Memory B cell (primary cell): ENCODE measurements at regions not wholly inside any gene's neighbourhood (a gene's known extent, or its start where the extent isn't known, plus 50 kb on each side); places are given as distances from the start of the nearest gene placed in this dataset.
"Not testable (repeated sequence)": the region's sequence is repeated elsewhere in the genome, so short reads cannot be mapped to it uniquely, and the experiment has no call there.

ENCODE experiments used
- ATAC-seq: fragments of 150-1000 bp; cut with Tn5 transposase; 2 replicates; pipeline ENCODE4 v1.10.0; 2021; ENCODE audit warnings: low read depth, mild to moderate bottlenecking, moderate library complexity
- DNase-seq, 2 donors: peaks; one replicate each; pipeline ENCODE4 v3.0.0; 2022; ENCODE audit warnings: low spot score in 2 of 2
- H3K27ac Mint-ChIP-seq: one replicate; pipeline ENCODE4 v1.8.0; 2022; ENCODE audit warnings: mild to moderate bottlenecking, moderate library complexity, mixed read lengths
- H3K27me3 Mint-ChIP-seq: one replicate; pipeline ENCODE4 v1.8.0; 2022; ENCODE audit warnings: mixed read lengths
- H3K36me3 Mint-ChIP-seq: one replicate; pipeline ENCODE4 v1.8.0; 2022; ENCODE audit warnings: mild to moderate bottlenecking, mixed read lengths
- H3K4me1 Mint-ChIP-seq: one replicate; pipeline ENCODE4 v1.8.0; 2022; ENCODE audit warnings: mixed read lengths
- H3K4me3 Mint-ChIP-seq: one replicate; pipeline ENCODE4 v1.8.0; 2022; ENCODE audit warnings: mild to moderate bottlenecking, moderate library complexity, mixed read lengths
- H3K9me3 Mint-ChIP-seq: one replicate; pipeline ENCODE4 v1.8.0; 2022; ENCODE audit warnings: mixed read lengths

GRCh38 chr17:63190821-63191370, 224.9 kb downstream of the TANC2 start:
- ATAC-seq (no peak), DNase-seq (no peak)
- H3K27me3 Mint-ChIP-seq = no peaks in the 10 kb centered on the region
- no peak overlapping the region for H3K4me3 Mint-ChIP-seq
- H3K4me1 Mint-ChIP-seq = peaks cover 32% of the 10 kb centered on the region
- H3K36me3 Mint-ChIP-seq = peaks cover 10% of the 10 kb centered on the region
- H3K9me3 Mint-ChIP-seq = peaks cover 5% of the 10 kb centered on the region
- H3K27ac Mint-ChIP-seq = no peak overlapping the region

- peak; percentile 94 for ATAC-seq
- Mint-ChIP-seq H3K9me3 (peaks cover 5% of the 10 kb centered on the region), H3K4me3 (peak overlapping the region; percentile 25)
These were observed 225.6 kb downstream of the TANC2 start for GRCh38 chr17:63191610-63192009.

GRCh38 chr17:63193827-63194226, 227.8 kb downstream of the TANC2 start:
- H3K36me3 Mint-ChIP-seq = peaks cover 7% of the 10 kb centered on the region
- H3K27ac Mint-ChIP-seq = peak overlapping the region; percentile 81
- peaks cover 2% of the 10 kb centered on the region for H3K9me3 Mint-ChIP-seq
- H3K4me3 Mint-ChIP-seq = no peak overlapping the region
- no peaks in the 10 kb centered on the region for H3K27me3 Mint-ChIP-seq
- peaks cover 34% of the 10 kb centered on the region for H3K4me1 Mint-ChIP-seq
- no peak for DNase-seq
- ATAC-seq = no peak

More at GRCh38 chr17:63191610-63192009, 225.6 kb downstream of the TANC2 start:
- Mint-ChIP-seq H3K27me3 (no peaks in the 10 kb centered on the region), H3K4me1 (peaks cover 33% of the 10 kb centered on the region), H3K27ac (peak overlapping the region; percentile 76), H3K36me3 (peaks cover 10% of the 10 kb centered on the region)
- peak in 1 of 2 donors; percentile 16 for DNase-seq

GRCh38 chr17:63196772-63197335, 230.8 kb downstream of the TANC2 start:
- peaks cover 2% of the 10 kb centered on the region for H3K9me3 Mint-ChIP-seq
- no peak overlapping the region for H3K4me3 Mint-ChIP-seq
- peak overlapping the region; percentile 10 for H3K27ac Mint-ChIP-seq
- ATAC-seq (peak; percentile 92), DNase-seq (no peak)
- no peaks in the 10 kb centered on the region for H3K27me3 Mint-ChIP-seq
- H3K4me1 Mint-ChIP-seq = peaks cover 21% of the 10 kb centered on the region
- H3K36me3 Mint-ChIP-seq = peaks cover 5% of the 10 kb centered on the region

GRCh38 chr17:63203652-63204051, 237.6 kb downstream of the TANC2 start:
- H3K4me1 Mint-ChIP-seq = no peaks in the 10 kb centered on the region
- H3K9me3 Mint-ChIP-seq = peaks cover 8% of the 10 kb centered on the region

GRCh38 chr17:63221939-63222338, 224.2 kb downstream of the CYB561 start:
- H3K36me3 Mint-ChIP-seq = peaks cover 2% of the 10 kb centered on the region
- no peaks in the 10 kb centered on the region for H3K27me3 Mint-ChIP-seq
- no peaks in the 10 kb centered on the region for H3K4me1 Mint-ChIP-seq
- peaks cover 2% of the 10 kb centered on the region for H3K9me3 Mint-ChIP-seq
- H3K27ac Mint-ChIP-seq = no peak overlapping the region
- ATAC-seq = no peak
- H3K4me3 Mint-ChIP-seq = no peak overlapping the region
- no peak for DNase-seq

More at GRCh38 chr17:63203652-63204051, 237.6 kb downstream of the TANC2 start:
- H3K27me3 Mint-ChIP-seq = peaks cover 3% of the 10 kb centered on the region
- DNase-seq (no peak), ATAC-seq (no peak)
- no peak overlapping the region for H3K27ac Mint-ChIP-seq
- H3K4me3 Mint-ChIP-seq = no peak overlapping the region
- peaks cover 6% of the 10 kb centered on the region for H3K36me3 Mint-ChIP-seq

GRCh38 chr17:63222655-63223054, 223.5 kb downstream of the CYB561 start:
- H3K27ac Mint-ChIP-seq = no peak overlapping the region
- H3K9me3 Mint-ChIP-seq = peaks cover 2% of the 10 kb centered on the region
- H3K36me3 Mint-ChIP-seq = peaks cover 2% of the 10 kb centered on the region
- H3K4me1 Mint-ChIP-seq = no peaks in the 10 kb centered on the region
- ATAC-seq (no peak), DNase-seq (no peak)
- no peak overlapping the region for H3K4me3 Mint-ChIP-seq
- H3K27me3 Mint-ChIP-seq = no peaks in the 10 kb centered on the region

- Mint-ChIP-seq H3K9me3 (peaks cover 2% of the 10 kb centered on the region), H3K4me1 (no peaks in the 10 kb centered on the region), H3K36me3 (peaks cover 2% of the 10 kb centered on the region), H3K27me3 (no peaks in the 10 kb centered on the region), H3K4me3 (no peak overlapping the region), H3K27ac (no peak overlapping the region)
- DNase-seq (no peak), ATAC-seq (no peak)
These were observed 222.7 kb downstream of the CYB561 start for GRCh38 chr17:63223212-63223911.

GRCh38 chr17:63224644-63225043, 221.5 kb downstream of the CYB561 start:
- no peak for ATAC-seq
- Mint-ChIP-seq H3K36me3 (peaks cover 5% of the 10 kb centered on the region), H3K27ac (peak overlapping the region; percentile 9), H3K4me1 (peaks cover 7% of the 10 kb centered on the region), H3K4me3 (no peak overlapping the region), H3K27me3 (no peaks in the 10 kb centered on the region), H3K9me3 (peaks cover 4% of the 10 kb centered on the region)
- no peak for DNase-seq

- not testable (repeated sequence) for DNase-seq, H3K4me3 Mint-ChIP-seq, H3K27ac Mint-ChIP-seq, ATAC-seq, H3K4me1 Mint-ChIP-seq, H3K27me3 Mint-ChIP-seq
- H3K9me3 Mint-ChIP-seq = peaks cover 16% of the 10 kb centered on the region
- H3K36me3 Mint-ChIP-seq = peaks cover 13% of the 10 kb centered on the region
These were observed 219.4 kb downstream of the CYB561 start for GRCh38 chr17:63226720-63227119.

GRCh38 chr17:63231015-63231620, 215.0 kb downstream of the CYB561 start:
- H3K36me3 Mint-ChIP-seq = peaks cover 17% of the 10 kb centered on the region
- not testable (repeated sequence) for H3K27me3 Mint-ChIP-seq, H3K4me1 Mint-ChIP-seq, ATAC-seq, H3K4me3 Mint-ChIP-seq, DNase-seq, H3K27ac Mint-ChIP-seq
- H3K9me3 Mint-ChIP-seq = peaks cover 20% of the 10 kb centered on the region

GRCh38 chr17:63232565-63233310, 213.4 kb downstream of the CYB561 start:
- DNase-seq = no peak
- H3K27ac Mint-ChIP-seq = no peak overlapping the region
- ATAC-seq = no peak
- no peak overlapping the region for H3K4me3 Mint-ChIP-seq
- H3K4me1 Mint-ChIP-seq = peaks cover 7% of the 10 kb centered on the region
- H3K9me3 Mint-ChIP-seq = peaks cover 18% of the 10 kb centered on the region
- peaks cover 15% of the 10 kb centered on the region for H3K36me3 Mint-ChIP-seq
- H3K27me3 Mint-ChIP-seq = no peaks in the 10 kb centered on the region

GRCh38 chr17:63240106-63240505, 206.0 kb downstream of the CYB561 start:
- Mint-ChIP-seq H3K4me3 (no peak overlapping the region), H3K4me1 (no peaks in the 10 kb centered on the region), H3K27ac (no peak overlapping the region), H3K9me3 (no peaks in the 10 kb centered on the region), H3K27me3 (no peaks in the 10 kb centered on the region), H3K36me3 (peaks cover 15% of the 10 kb centered on the region)
- DNase-seq (no peak), ATAC-seq (no peak)

GRCh38 chr17:63246344-63246743, 199.8 kb downstream of the CYB561 start:
- no peak for DNase-seq
- no peak overlapping the region for H3K27ac Mint-ChIP-seq
- H3K27me3 Mint-ChIP-seq = no peaks in the 10 kb centered on the region
- no peak for ATAC-seq
- no peak overlapping the region for H3K4me3 Mint-ChIP-seq
- H3K36me3 Mint-ChIP-seq = peaks cover 11% of the 10 kb centered on the region
- H3K4me1 Mint-ChIP-seq = peaks cover 2% of the 10 kb centered on the region
- no peaks in the 10 kb centered on the region for H3K9me3 Mint-ChIP-seq
